ENCODE measurements at regions not wholly inside any gene's neighbourhood (a gene's known extent, or its start where the extent isn't known, plus 50 kb on each side); places are given as distances from the start of the nearest gene placed in this dataset.

- no peak for DNase-seq (ENCODE audit: low spot score)
- Histone ChIP-seq H3K27ac (no peak overlapping the region), H3K4me3 (no peak overlapping the region)
- TF ChIP-seq CTCF (IDR thresholded peaks at IDR 0.05), result no peak
Measured at GRCh38 chr10:64093946-64094535, 572.8 kb downstream of the REEP3 start.

- no peak overlapping the region for H3K4me3 ChIP-seq
- H3K27ac ChIP-seq, result no peak overlapping the region
- no peak for DNase-seq (ENCODE audit: low spot score)
- no peak for TF ChIP-seq CTCF (IDR thresholded peaks at IDR 0.05)
Measured at GRCh38 chr10:64096941-64097340, 575.7 kb downstream of the REEP3 start.

GRCh38 chr10:64097391-64098122 is 576.4 kb downstream of the REEP3 start:
- Histone ChIP-seq H3K27ac (no peak overlapping the region), H3K4me3 (no peak overlapping the region)
- DNase-seq (ENCODE audit: low spot score), result no peak
- TF ChIP-seq CTCF (IDR thresholded peaks at IDR 0.05), result no peak

- no peak for TF ChIP-seq CTCF (IDR thresholded peaks at IDR 0.05)
- no peak overlapping the region for H3K4me3 ChIP-seq
- no peak for DNase-seq (ENCODE audit: low spot score)
- H3K27ac ChIP-seq, result no peak overlapping the region
Measured at GRCh38 chr10:64098994-64099393, 577.8 kb downstream of the REEP3 start.

GRCh38 chr10:64101606-64102263 is 580.5 kb downstream of the REEP3 start:
- TF ChIP-seq CTCF (IDR thresholded peaks at IDR 0.05), result no peak
- DNase-seq (ENCODE audit: low spot score), result no peak
- H3K4me3 ChIP-seq, result no peak overlapping the region
- no peak overlapping the region for H3K27ac ChIP-seq

- no peak for TF ChIP-seq CTCF (IDR thresholded peaks at IDR 0.05)
- DNase-seq (ENCODE audit: low spot score), result no peak
- no peak overlapping the region for H3K27ac ChIP-seq
- no peak overlapping the region for H3K4me3 ChIP-seq
Measured at GRCh38 chr10:64102264-64102633, 581.0 kb downstream of the REEP3 start.

- H3K27ac ChIP-seq, result no peak overlapping the region
- no peak for DNase-seq (ENCODE audit: low spot score)
- no peak for TF ChIP-seq CTCF (IDR thresholded peaks at IDR 0.05)
- no peak overlapping the region for H3K4me3 ChIP-seq
Measured at GRCh38 chr10:64102916-64103315, 581.7 kb downstream of the REEP3 start.

Data from coronary artery (tissue), 2 donors.